ENCODE measurements at regions not wholly inside any gene's neighbourhood (a gene's known extent, or its start where the extent isn't known, plus 50 kb on each side); places are given as distances from the start of the nearest gene placed in this dataset.

GRCh38 chr16:63059676-63060075, 1023.4 kb upstream of the CDH8 start:
- Histone ChIP-seq H3K9me3 (ENCODE audit: control insufficient read depth, low read depth, low read length) (peaks cover 2% of the 10 kb centered on the region), H3K36me3 (ENCODE audit: control insufficient read depth in 2 of 2, extremely low read depth in 1 of 2, insufficient read depth in 2 of 2, low read length in 2 of 2) (no peaks in the 10 kb centered on the region), H3K79me2 (ENCODE audit: control insufficient read depth, insufficient read depth, low read length) (no peaks in the 10 kb centered on the region), H3K9ac (ENCODE audit: control insufficient read depth, extremely low read depth, insufficient read depth, low read length) (no peak overlapping the region), H3K27me3 (ENCODE audit: control insufficient read depth, extremely low read depth, insufficient read depth, low read length) (no peaks in the 10 kb centered on the region), H3K9me1 (ENCODE audit: control insufficient read depth, extremely low read depth, insufficient read depth, low read length) (no peaks in the 10 kb centered on the region), H3K4me1 (ENCODE audit: control insufficient read depth, extremely low read depth, insufficient read depth, low read length) (no peaks in the 10 kb centered on the region), H3K27ac (ENCODE audit: control insufficient read depth, insufficient read depth, low read length) (no peak overlapping the region), H2AFZ (ENCODE audit: control insufficient read depth, low read length) (no peak overlapping the region), H4K20me1 (ENCODE audit: control insufficient read depth, extremely low read depth, insufficient read depth, low read length) (no peaks in the 10 kb centered on the region), H3K4me2 (ENCODE audit: control insufficient read depth, extremely low read depth, insufficient read depth, low read depth, low read length) (no peak overlapping the region), H3K4me3 (ENCODE audit: control insufficient read depth in 2 of 3, extremely low read depth in 1 of 3, insufficient read depth in 2 of 3, low read depth in 1 of 3, low read length in 3 of 3) (no peak overlapping the region)
- dilution Hi-C loops (cut with MboI; ENCODE audit: extremely low pct_ligation_motif_present, low sequenced_read_pairs) = no loop called here
- TF ChIP-seq CTCF (optimal IDR thresholded peaks at IDR 0.05 in 1 of 3, IDR thresholded peaks at IDR 0.05 in 1 of 3, conservative IDR thresholded peaks at IDR 0.05 in 1 of 3; ENCODE audit: extremely low read depth in 1 of 3, insufficient read depth in 2 of 3, low read length in 3 of 3) = no peak
- FAIRE-seq (no peak), DNase-seq (ENCODE audit: low read depth, low spot score) (no peak)

- H2AFZ ChIP-seq (ENCODE audit: control insufficient read depth, low read length) = no peak overlapping the region
- dilution Hi-C loops (cut with MboI; ENCODE audit: extremely low pct_ligation_motif_present, low sequenced_read_pairs) = no loop called here
- H3K4me3 ChIP-seq (ENCODE audit: control insufficient read depth in 2 of 3, extremely low read depth in 1 of 3, insufficient read depth in 2 of 3, low read depth in 1 of 3, low read length in 3 of 3) = no peak overlapping the region
- no peaks in the 10 kb centered on the region for H3K9me1 ChIP-seq (ENCODE audit: control insufficient read depth, extremely low read depth, insufficient read depth, low read length)
- no peak for DNase-seq (ENCODE audit: low read depth, low spot score)
- no peak for FAIRE-seq
- TF ChIP-seq CTCF (optimal IDR thresholded peaks at IDR 0.05 in 1 of 3, IDR thresholded peaks at IDR 0.05 in 1 of 3, conservative IDR thresholded peaks at IDR 0.05 in 1 of 3; ENCODE audit: extremely low read depth in 1 of 3, insufficient read depth in 2 of 3, low read length in 3 of 3) = no peak
- no peak for TF ChIP-seq EZH2 (IDR thresholded peaks at IDR 0.05; ENCODE audit: low read length)
- no peaks in the 10 kb centered on the region for H3K79me2 ChIP-seq (ENCODE audit: control insufficient read depth, insufficient read depth, low read length)
- H3K36me3 ChIP-seq (ENCODE audit: control insufficient read depth in 2 of 2, extremely low read depth in 1 of 2, insufficient read depth in 2 of 2, low read length in 2 of 2) = no peaks in the 10 kb centered on the region
- H3K4me1 ChIP-seq (ENCODE audit: control insufficient read depth, extremely low read depth, insufficient read depth, low read length) = no peaks in the 10 kb centered on the region
- H3K9me3 ChIP-seq (ENCODE audit: control insufficient read depth, low read depth, low read length) = peaks cover 2% of the 10 kb centered on the region
- H4K20me1 ChIP-seq (ENCODE audit: control insufficient read depth, extremely low read depth, insufficient read depth, low read length) = no peaks in the 10 kb centered on the region
- no peak overlapping the region for H3K27ac ChIP-seq (ENCODE audit: control insufficient read depth, insufficient read depth, low read length)
- H3K9ac ChIP-seq (ENCODE audit: control insufficient read depth, extremely low read depth, insufficient read depth, low read length) = no peak overlapping the region
- H3K27me3 ChIP-seq (ENCODE audit: control insufficient read depth, extremely low read depth, insufficient read depth, low read length) = no peaks in the 10 kb centered on the region
- H3K4me2 ChIP-seq (ENCODE audit: control insufficient read depth, extremely low read depth, insufficient read depth, low read depth, low read length) = no peak overlapping the region
These were observed 1021.1 kb upstream of the CDH8 start for GRCh38 chr16:63057341-63057740.

All from keratinocyte (primary cell).